ENCODE measurements at regions not wholly inside any gene's neighbourhood (a gene's known extent, or its start where the extent isn't known, plus 50 kb on each side); places are given as distances from the start of the nearest gene placed in this dataset.

DNA sequence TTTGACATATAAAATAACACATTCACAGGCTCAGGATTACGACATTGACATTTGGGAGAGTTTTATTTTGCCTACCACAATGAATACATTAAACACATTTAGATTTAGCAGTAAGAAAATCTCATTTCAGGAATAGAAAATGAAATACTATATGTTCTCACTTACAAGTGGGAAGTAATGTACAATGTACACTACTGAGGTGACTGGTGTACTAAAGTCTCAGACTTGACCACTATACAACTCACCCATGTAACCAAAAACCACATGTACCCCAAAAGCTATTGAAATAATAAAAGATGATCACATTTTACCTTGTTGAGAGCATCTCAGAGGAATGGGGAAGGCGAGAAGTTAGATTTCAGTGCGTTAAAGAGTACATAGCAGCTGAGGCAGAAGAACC is 1202.4 kb upstream of the SEMA6A start:
- TF ChIP-seq CTCF (IDR thresholded peaks at IDR 0.05) (no peak), EP300 (IDR thresholded peaks at IDR 0.05) (no peak)
